Stimulated activated CD4-positive, alpha-beta T cell treated with anti-CD3 and anti-CD28 coated beads, TNF-alpha, amount 100 ng/mL, for 4 hours (primary cell): ENCODE measurements at regions not wholly inside any gene's neighbourhood (a gene's known extent, or its start where the extent isn't known, plus 50 kb on each side); places are given as distances from the start of the nearest gene placed in this dataset.

Experiments used
- DNase-seq, 3 experiments: peaks; one replicate each; pipeline ENCODE4 v3.0.0-alpha.2; 2020; ENCODE audit warnings: low read depth in 3 of 3

DNA sequence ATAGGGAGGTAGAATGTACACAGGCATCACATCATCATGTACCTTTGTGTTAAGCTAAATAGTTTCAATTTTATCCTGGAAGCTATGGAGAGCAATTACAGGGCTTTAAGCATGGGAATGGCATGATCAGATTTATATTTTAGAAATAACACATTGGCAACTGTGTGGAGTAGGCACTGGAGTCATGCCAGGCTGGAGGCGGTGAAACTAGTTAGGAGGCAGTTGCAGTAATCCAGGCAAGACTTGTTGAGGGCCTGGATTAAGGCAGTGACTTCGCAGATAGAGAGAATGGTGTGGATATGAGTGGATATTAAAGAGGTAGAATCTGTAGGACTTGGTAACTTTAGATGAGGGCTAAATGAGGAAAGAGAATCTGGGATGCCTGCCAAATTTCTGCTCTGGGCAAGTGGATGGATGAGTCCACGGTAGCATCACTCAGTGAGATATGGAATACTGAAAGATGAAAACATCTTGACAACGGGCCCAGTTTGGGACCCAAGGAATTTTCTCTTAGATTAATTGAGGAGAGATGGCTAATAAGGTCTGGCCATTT, 506.2 kb downstream of the FGF9 start:
- no peak for DNase-seq

DNA sequence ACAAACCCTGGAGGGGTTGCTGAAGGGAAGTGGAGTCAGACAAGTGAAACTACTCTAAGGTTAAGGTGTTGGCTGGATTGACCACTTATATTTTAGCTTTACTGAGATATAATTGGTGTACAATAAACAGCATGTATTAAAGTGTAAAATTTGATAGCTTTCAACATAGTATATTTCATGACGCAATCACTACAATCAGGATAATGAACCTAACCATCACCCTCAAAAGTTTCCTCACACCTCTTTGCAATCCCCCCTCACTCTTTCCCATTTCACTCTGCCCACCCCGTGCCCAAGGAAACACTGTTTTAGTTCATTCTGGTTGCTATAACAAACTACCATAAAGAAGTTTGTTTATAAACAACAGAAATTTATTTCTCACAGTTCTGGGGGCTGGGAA, 508.0 kb downstream of the FGF9 start:
- no peak for DNase-seq

DNA sequence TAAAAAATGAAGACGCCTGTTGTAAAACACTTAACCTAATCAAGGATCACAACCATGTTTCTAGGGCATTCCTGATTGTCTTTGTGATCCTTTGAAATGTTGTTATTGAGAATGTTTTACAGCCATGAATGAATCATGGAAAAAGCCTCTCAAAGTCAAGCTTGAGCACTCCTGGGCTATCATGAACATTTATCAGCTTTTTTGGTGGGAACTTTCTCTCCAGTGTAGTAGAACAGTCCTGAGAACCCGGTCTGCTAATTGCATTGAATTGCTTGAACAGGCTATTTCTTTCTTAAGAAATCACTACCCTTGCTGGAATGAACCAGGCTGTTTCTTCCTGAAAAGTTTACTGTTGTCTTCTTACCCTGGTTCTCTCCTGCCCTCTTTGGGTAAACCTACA, 516.5 kb downstream of the FGF9 start:
- no peak for DNase-seq

DNA sequence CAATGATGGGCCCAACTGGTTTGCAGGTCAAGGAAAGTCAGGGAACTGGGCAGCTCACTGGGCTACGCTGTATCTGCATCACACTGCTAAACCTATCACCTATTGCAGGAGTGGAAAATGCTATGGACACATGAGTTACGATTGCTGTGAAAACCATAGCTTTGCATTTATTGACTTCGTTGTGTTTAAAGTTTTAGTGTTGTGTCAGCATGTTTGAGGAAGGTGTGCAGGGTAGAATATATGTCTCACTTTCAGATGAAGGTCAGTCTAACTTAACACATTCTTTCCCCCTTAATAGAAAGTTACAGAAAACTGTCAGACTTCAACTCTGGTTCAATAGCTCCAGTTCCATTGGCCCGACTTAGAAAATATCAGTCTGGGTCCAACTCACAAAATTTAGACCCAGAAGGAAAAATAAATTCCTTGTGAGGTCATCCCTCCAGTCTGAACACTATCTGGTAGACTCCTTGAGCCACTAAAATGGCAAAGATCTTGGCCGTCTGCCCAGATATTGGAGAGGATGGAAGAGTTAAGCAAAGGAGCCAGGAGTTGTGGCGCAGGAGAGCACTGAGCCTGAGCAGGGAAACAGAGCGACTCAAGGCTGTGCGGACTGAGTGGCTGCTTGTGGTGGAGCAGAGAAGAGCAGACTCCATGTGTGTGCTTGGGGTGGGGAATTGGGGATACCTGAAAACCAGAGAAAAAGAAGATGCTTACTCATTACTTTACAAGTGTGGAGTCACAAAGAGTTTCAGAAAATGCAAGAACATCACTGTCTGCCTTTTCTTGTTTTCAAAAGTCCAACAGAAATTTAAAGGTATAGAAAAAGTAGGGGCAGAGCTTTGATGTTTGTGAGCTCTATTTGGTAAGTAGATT, 518.5 kb downstream of the FGF9 start:
- no peak for DNase-seq

DNA sequence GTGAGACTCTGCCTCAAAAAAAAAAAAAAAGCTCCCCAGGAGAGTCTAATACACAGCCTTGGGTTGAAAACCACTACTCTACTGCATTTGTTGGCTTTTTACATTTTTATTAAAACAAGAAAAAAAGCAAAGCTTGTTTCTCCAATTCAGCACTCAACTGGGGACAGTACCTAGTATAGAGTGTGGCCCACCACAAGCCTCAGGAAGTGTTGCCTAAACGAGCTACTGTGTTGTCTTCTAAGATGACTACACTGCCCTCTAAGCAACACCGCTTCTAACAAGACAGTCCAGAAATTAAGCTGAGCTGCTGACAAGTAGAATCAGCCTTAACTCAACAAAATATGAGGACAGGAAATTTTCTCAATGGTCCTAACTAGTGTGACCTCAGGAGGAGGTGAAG, 522.2 kb downstream of the FGF9 start:
- no peak for DNase-seq

DNA sequence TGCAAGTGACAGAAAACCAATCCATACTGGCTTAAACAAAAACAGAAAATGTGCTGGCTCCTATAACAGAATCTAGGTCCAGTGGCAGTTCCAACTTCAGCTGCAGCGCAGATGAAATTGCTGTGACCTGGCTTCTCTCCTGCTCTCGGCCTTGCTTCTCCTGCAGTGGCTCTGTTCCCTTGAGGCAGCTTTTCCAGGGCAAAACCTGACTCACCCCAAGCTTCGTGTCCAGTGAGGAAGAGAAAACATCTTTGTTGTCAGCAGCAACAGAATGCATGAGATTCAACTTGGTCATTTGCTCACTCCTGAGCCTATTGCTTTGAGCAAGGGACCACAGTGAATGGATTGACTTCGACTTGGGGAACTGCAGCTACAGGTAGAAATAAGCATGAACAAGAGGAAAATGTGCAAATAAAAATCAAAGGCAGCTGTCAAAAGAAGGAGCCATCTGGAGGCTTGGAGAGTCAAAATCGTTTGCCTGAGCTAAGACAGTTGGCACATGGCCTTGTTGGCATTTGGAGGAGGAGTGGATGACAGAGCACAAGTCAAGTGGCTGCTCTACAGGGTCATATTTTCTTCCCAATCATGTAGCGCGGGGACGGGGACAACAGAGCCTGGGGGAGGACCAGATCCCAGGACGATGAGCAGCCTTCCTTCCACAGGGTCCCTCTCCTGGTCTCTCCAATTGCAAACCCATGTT, 523.4 kb downstream of the FGF9 start:
- no peak for DNase-seq

DNA sequence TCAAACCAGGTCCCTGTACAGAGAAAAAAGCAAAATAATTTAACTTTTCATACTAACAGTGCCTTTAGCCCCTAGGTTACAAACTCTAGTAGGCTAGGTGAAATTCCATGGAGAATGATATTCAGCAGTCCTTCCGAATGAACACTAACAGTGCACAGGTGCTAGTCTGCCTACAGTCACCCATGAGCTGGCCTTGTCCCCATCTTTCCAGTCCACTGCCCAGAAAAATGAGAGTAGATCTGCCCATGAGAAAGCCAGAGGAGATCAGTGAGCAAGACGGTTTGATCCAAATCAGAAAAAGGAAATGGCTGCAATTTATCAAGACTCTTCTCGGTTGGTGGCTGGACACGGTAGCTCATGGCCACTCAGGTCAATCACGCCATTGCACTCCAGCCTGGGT, 524.9 kb downstream of the FGF9 start:
- no peak for DNase-seq

DNA sequence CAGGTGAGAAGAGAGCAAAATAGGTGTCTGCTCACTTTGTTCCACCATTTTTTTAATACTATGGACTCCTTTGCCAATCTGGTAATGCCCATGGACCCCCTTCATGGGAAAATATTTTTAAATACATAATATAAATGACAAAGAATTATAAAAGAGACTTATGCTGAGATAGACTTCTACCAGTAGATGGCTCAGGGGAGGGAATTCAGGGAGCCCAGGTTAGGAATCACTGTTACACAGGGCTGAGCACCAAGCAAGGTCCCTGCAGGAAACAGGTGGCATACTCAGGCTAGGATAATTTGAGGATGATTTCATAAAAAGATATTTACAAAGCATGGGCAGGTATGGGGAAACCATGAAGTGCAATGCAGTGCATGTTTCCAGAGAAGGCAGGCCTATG, 525.9 kb downstream of the FGF9 start:
- DNase-seq = no peak

DNA sequence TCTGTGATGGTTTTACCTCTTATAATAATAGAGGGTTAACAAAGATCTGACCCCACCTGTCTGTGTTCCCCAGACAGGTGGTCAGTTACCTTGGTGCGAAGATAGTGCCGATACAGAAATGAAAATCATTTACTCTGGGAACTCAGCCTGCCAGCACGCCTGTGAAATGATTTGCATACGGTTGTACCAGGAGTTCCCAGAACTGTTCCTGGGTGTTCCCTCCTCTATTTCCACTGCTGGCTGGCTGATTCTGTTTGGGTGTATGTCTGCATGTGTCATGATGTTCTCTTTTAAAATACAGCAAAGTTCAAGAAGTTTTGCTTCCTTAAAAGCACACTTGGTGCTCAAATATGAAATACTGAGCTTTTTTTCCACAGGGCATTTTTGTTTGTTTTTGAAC, 527.1 kb downstream of the FGF9 start:
- no peak for DNase-seq

DNA sequence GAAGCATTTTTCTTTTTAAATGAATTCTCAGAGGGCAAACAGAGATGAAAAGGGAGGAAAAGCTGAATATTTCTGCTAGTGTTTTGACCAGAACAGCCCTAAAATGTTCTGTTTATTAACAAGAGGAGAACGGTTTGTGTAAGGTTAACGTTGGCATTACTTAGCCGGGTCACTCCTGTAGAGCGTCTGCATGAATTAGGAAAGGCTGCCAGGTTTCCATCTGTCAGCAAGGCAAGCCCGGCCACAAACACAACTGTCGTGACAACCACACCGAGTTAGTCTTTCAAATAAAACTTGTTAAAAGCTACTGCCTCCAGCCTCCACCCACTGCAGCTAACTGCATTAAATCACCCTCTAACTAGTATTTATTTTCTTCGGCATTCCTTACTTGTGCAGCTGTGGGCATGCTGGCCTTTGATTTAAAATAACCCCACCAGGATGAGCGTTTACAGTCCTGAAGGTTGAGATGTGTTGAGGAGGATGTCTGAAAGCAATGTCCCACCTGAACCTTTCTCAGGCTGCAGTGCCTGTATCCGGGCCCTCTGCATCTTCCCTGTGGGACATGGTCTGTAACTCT, 527.9 kb downstream of the FGF9 start:
- no peak for DNase-seq

DNA sequence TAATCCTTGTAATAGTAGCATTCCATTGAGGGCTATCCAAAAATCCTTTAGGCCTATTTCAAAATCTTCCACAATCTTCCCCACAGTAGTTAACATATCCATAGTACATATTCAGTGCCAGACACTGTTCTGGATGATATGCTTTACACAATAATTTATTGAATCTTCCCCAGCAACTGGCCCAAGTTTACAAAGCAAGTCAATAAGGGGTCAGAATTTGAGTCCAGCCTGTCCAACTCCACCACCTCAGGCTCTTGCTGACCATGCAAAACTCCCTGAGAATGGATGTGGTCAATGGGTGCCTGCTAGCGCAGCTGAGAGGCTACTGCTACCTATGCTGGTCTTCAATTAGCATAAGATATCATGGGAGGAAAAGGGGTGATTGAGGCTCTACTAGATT, 529.6 kb downstream of the FGF9 start:
- no peak for DNase-seq

DNA sequence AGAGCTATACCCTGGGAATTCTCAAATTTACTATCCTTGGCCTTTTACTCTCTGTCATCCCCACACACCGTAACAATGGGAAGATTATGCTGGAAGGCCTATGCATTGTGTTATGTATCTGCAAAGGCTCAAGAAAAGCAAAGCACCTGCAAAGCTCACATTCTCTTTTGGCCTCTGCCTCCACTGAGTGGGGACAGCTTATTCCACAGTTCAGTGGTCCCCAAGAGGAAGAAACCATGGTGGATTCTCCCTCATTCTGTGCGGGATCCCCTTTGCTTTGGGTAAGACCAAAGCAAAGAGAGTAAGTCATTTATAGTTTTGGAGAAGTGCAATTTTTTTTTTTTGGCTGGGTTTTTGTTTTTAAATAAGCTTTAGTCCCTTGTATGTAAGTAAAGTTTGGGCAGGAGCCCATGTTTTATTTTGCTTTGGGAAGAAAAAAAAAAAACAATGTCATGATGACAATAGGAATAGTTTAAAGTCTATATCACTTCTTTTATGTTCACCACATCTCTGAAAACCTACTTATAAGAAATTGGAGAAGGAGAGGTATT, 530.6 kb downstream of the FGF9 start:
- no peak for DNase-seq

DNA sequence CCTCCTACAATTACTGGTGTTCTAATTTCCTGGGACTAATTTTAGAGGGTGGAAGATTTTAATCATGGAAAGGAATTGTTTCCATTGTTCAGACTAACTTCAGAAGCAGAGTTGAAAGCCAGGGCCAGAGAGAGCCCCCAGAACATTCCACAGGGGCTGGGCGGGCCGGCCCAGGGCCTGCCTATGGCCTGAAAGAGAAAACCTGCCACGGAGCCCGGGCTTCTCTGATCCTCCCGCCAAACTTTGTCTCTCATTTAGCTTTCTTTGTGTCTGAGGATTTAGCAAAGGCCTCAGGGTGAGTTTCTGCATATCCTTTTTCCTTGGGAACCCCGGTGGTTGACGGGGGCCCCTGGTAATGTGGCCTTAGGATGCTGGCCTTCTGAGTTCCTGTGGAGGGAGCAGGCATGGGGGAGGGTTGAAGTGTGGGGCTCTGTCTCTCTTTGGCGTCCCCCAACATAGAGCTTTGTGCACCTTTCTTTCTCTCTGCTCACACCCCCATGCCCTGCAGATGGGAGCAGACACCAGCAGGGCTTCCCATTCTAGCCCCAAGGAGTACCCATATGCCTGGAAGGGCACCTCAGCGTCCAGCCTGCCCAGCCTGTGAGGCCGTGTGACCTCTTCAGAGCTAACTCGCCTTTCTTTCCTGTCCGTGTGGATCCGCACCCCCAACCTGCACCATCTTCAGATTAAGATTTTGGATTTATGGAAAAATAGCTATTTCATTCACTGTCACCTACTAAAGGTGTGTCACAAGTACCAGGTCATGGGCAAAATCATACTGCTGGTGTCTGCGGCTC, 539.5 kb downstream of the FGF9 start:
- DNase-seq = no peak

DNA sequence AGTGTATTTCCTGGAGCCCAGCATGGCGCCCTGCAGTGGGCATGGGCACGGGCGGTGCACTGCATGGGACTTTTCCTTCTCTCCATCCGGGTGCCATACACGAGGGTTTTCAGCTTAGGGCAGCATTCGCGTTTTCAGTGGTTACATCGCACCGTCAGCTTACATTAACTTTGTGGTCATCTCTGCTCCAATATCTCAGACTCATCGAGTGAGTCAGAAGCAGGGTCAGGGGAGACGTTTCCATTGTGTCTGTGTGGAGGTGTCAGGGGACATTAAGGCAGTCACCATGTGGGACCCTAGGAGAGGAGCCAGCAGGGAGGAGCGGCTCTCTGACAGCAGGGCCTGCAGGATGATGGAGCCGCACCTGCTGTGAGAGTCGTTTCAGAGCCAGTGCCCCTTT, 541.0 kb downstream of the FGF9 start:
- DNase-seq = no peak

DNA sequence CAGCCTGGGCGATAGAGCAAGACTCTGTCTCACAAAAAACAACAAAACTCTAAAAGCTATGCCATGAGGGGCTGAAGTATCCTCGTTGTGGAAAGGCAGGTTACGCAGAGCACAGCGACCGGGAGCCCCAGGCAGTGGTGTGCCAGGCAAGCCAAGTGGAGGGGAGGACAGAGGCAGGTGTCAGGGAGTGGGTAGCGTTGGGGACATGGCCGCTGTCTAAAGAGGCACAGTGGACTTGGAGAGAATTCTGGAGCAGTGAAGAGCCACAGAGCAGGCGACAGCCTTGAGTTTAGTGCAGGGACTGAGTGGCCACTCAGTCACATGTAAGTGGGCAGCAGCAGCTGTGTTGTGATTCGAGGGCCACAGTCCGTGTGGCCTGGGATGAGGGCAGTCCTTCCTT, 541.7 kb downstream of the FGF9 start:
- no peak for DNase-seq

DNA sequence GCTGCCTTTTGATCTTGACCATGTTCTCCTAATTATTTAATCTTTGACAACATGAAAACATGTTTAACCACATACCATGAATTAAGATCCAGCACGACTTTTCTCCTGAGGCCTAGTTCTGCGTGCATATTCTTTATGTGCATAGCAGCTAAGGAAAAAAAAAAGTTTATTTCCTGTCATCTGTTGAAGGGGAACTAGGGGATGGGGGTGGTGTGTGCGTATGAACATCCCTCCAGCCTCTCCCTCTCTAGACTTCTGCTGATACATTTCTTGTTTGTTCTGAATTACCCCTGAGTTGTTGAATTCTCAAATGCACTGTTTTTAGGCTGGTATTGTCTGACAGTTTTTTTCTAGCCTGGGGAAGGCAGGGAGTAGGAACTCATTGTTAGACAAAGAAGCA, 543.3 kb downstream of the FGF9 start:
- DNase-seq = no peak

DNA sequence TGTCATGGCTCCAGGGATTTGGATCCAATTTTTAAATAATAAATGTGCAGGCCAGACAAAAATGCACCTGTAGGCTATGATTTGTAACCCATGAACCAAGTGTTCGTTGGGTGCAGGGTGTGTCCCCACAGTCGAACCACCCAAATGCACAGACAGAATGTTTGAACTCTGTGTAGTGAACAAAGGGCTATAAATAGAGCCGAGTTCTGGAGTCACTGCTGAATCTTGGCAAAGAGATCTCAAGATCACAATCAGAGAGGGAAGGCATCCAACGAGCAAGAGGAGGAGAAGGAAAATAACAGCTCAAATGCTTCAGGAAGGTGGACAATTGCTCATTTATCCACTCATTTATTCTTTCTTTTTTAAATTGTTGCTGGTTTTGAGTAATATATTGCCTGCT, 547.9 kb downstream of the FGF9 start:
- no peak for DNase-seq

DNA sequence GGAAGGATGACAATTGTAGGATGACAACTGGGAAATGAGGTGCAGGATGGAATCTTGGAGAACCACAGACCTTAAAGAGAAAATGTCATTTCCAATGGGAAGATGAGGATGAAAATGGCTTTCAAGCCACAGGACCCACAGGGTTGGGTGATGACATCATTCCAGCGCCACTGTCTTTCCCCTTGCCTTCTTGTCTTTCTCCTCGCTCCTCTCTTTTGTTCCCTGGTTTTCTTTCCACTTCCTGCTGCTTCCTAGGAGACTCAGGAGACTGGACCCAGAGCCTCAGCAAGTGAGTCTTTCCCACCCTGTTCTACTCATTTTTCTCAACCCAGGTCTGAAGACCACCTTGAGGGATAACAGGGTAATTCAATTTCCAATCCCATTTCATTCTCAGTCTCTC, 548.8 kb downstream of the FGF9 start:
- DNase-seq = no peak

DNA sequence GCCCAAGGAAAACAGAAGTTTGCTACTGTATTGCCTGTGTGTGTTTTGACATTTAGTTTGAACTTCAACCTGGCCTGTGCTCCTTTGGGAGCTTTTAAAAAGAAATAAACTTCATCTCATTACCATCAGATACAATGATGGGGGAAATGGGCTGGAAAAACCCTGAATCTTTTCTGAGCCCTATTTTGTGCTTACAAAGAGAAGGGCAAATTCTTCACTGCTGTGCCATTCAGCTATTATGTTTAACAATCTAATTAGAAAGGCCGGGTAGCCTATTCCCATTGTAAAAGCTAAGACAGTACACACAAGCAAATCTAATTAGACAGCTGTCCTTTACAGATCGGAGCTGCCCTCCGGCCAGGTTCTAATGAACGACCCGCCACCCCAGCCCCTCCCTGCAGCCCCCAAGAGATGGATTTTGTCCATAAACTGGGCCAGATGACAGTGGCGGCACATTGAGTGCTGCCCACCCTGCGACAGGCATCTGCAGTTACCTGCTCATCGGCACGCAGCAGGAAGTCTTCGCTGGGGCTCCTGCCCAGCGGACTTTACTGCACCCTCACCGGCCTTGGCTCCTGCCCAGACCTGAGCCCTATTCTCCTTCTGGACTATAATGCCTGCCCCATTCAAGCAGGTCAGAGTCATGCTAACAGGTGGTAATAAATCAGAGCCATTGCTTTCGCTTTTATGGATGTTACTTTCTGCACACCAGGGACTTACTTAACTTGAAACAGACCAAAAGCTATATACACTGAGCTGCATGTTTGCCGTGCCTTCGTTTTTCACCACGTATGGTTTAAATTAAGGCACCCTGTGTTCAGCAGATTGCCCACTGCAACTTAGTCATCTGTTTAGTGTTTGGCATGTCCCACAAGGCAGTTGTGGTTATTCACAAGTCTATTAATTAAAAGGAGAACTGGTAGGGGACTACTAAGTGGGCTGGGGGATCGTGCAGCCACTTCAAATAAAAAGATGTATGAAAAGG, 549.6 kb downstream of the FGF9 start:
- DNase-seq = no peak

DNA sequence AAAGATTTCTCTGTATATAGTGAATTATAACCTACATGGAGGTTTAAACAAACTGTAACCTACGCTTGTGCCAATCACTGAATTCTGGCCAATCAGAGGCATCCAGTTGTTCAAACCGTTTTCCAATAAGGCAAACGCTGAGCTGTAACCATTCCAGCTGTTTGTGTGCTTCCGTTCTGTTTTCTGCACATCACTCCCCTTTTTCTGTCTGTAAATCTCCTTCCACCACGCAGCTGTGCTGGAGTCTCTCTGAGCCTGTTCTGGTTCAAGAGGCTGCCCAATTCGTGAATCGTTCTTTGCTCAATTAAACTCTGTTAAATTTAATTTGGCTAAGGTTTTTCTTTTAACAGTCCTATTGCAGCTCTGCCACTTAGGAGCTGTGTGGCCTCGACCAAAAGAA, 552.5 kb downstream of the FGF9 start:
- DNase-seq = no peak
